Medulla oblongata (tissue), 1 donor: ENCODE measurements at regions not wholly inside any gene's neighbourhood (a gene's known extent, or its start where the extent isn't known, plus 50 kb on each side); places are given as distances from the start of the nearest gene placed in this dataset.
"Not testable (repeated sequence)": the region's sequence is repeated elsewhere in the genome, so short reads cannot be mapped to it uniquely, and the experiment has no call there.

ENCODE experiments used
- DNase-seq: peaks from one replicate; pipeline ENCODE4 v3.0.0-alpha.2; 2015; ENCODE audit errors: extremely low spot score

DNA sequence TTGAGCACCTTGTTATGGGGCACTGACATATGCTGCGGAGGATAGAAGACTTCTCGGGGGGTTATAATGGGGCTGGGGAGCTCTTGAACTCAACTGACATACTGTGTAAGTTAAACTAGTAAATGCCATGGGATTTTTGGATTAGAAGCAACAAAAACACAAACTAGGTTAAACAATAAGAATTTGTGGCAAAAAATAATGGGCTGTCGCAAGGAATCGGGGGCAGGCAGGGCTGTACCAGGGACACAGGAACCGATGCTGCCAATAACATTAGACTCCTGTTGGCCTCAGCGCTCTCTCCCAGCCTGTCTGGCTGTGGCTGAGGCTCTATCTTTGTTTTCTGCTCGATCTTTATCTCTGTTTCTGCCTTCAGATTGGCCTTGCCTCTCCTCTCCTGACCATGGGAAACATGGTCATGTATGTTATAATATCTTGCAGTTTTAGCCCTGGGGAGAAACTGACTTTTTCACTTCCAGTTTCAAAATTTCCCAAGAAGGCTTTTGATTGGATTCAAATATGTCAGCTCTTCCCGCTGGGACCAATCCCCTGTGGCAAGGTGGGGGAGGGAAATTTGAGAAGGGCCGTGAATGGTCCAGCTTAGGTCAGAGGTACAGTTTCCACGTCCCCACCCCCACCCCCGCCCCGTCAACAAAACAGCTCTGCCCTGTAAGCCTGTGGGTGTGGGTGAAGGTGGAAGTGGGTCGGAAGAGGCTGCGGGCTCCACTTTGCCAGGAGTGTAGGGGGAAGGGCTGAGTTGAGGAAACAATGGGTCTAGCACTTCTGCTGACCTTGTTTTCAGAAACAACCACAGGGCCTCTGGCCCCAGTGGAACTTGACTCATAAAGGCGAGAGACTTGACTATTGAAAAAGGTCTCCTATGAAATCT, 161.1 kb upstream of the TBL1XR1 start:
- peak; percentile 81 for DNase-seq

DNA sequence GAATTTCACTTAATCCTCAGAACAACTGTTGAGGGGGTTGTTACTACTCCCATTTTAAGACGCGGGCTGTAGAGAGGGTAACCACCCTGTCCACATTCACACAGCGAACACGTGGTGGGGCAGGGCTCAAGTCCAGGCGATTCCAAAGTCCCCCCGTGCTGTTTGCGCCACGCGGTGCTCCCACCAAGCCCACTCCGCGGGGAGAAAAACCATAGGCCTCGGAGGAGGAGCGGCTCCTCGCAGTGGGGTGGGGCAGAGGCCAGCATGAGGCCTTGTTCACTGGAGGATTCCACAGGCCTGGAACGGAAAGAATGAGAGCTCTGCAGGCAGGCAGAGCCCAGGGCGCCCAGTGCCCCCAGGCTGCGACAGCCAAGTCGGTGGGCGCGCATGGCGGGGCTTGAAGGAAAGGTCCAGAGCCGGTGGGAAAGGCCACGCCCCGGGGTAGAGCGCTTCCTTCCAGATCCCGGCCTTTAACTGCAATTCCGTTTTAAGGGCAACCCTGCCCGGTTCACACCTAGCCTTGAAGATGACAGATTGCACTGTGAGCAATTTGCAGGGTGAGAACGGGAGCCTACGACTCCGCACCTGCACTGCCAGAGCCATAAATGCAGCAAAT, 161.8 kb upstream of the TBL1XR1 start:
- peak; percentile 30 for DNase-seq

DNA sequence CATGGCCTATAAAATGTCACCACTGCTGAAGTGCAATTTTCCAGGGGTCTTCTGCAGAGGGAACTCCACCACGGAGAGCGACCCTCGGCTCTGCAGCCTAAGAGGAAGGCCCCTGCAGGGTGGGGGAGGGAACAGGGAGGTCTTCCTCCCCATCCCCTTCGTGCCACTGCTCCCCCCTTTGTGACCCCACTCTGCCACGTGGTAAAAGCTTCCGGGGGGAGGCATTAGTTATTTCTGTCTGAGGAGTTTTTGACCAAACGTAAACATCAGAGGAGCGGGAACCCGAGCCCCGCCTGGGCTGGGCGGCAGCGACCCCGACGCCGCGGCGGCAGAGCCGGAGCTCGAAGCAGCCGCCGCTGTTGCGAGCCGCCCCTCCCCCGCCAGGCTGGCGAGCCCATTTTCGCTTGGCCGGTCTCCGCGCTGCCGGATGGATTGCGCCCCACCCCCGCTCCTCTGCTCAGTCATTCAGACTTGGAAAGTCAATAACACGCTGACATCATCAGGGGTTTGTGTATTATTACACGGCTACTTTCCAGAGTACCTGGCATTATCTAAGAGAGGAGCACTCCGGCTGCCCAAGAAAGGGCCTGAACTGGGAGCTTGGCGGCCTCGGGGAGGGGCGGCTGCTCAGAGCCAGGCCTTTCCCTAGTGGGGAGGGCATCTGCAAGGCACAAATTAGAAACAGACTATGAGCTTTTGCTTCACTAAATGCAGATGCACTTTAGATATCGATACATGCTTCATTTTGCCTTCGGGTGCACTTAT, 162.5 kb upstream of the TBL1XR1 start:
- DNase-seq = peak; percentile 98

DNA sequence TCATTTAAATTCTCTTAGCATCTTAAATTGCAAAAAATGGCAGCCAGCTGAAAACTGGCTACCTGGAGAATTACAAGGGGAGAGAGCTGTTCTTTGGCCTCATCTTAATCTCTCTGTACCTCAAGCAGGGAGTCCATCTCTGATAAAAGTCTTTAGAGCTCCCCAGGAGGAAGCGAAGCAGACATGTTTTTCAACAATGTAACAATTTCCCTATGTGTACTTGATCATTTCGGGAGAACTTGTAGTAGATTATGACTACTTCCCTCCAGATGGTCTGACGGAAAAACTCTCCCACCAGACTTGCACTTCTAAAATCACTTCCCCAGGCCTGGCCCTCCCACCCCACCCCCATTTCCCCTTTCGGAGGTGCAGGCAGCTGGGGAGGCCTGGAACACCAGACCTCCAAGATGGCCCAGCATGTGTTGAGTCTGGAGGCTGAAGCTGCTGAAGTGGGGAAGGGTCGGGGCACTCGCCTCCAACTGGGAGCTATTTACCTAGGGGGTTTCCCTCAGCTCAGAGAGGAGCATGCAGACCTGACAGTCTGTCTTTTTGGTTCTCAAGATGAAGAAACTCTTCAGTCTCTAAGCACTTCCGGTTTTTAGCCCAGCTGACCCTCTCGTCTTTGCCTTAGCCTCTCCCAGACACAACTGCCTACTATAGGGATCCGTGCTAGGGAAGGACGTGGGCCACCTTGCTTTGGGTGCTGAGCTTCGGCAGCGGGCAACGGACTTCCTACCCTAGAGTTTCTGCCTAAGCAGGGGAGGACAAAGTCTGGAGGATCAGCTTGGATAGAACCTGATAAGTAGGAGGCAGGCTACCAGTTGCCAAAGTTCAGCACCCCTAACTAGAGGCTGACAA, 164.0 kb upstream of the TBL1XR1 start:
- DNase-seq = peak; percentile 56

DNA sequence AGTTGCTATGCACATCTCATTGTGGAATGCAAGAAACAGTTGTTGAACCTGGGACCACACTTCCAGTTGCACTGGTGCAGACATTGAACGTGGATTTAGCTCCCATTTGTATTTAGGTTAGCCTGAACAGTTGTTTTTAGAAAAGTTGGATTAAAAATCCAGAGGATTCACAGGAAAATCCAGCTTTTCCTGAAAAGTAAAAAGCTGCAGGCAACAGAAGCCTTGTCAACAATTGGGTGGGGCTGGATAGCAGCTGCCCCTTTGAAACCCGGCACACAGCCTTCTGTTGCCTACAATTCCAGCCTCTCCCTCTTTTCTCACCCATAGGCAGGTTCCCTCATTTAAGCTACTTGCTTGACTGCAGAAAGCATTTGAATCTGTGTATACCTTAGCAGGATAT, 165.3 kb upstream of the TBL1XR1 start:
- no peak for DNase-seq

DNA sequence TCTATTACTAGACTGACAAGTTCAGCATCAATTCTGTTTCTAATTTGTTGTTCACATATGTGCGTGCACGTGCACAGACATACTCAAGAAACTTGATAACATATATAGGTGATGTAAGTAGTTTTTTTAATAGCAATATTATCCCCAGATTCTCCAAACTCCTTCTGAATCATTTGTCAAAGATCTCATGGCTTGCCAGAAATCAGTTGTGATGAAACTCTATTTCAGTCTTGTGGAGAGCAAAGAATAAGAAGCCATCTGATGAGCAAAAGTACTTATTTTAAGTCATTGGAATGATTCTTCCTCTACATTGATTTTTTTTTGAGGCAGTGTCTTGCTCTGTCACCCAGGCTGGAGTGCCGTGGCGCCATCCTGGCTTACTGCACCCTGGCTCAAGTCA, 167.0 kb upstream of the TBL1XR1 start:
- no peak for DNase-seq

DNA sequence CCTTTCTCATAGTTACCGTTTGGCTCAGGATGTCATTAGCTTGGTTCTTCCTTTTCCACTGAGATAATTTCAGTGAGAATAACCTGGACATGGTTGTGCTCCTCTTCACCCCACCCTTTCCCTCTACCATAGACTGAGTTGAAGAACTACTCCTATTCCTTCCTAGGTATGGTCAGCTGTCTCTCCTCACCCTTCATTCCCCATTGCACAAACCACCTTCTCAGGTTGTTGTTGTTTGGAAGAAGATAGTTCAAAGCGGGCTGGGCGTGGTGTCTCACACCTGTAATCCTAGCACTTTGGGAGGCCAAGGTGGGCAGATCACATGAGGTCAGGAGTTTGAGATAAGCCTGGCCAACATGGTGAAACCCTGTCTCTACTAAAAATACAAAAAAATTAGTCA, 168.0 kb upstream of the TBL1XR1 start:
- not testable (repeated sequence) for DNase-seq

DNA sequence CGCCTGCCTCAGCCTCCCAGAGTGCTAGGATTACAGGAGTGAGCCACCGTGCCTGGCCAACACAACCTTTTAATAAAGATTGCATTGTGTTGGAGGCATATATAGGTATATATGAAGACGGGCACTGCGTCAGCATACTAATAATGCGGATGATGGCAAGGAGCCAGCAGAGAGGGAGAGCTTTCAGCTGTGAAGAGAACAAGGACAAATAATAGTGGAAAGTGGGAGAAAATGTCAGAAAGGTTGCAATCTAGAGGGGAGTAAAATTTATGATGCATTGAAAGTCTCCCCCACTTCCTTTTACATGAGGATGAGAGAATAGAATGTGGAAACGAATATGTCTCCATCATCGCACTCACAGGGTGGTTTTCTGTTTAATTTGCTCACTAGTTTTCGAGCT, 170.5 kb upstream of the TBL1XR1 start:
- no peak for DNase-seq

DNA sequence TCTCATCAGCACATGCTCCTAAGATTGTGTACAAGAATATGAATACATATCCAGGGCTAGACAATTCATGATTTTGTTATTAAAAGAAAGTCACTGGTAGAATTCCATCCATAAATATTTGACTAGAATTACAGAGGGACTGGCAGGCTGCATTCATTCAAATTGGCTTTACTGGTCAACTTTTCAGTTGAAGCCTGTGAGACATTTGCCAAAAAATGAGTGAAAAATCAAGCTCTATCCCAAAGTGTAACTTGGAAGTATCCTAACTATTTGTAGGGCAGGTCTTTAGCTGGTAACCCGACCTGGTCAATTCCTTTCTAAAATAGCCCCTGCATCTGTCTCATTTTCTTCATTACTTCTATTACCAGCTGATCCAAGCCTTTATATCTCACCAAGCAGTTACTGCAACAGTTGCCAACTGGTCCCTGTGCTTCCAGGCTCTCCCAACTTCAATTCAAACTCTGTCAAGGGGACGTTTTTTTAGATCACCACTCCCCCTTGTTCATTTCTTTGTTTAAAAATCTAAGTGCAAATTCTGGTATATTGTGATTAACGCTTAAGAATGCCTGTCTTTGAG, 173.1 kb upstream of the TBL1XR1 start:
- no peak for DNase-seq

DNA sequence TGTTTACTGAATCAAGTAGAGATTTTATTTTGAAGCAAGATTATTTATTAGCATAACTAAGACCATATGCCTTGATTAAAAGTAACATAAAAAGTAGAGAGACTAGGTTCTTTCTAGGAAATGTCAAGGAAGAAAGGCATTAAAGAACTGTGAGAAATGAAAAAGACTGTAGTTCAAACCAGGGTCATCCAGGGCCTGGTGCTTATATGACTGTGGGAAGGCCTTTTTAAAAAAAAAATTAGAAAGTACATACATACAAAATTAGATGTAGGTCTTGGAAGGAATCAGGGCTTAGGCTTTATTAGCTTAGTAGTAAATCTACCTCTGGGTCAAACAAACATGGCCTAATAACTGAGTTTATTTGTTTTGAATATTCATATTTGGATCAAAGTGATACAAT, 173.9 kb upstream of the TBL1XR1 start:
- no peak for DNase-seq

DNA sequence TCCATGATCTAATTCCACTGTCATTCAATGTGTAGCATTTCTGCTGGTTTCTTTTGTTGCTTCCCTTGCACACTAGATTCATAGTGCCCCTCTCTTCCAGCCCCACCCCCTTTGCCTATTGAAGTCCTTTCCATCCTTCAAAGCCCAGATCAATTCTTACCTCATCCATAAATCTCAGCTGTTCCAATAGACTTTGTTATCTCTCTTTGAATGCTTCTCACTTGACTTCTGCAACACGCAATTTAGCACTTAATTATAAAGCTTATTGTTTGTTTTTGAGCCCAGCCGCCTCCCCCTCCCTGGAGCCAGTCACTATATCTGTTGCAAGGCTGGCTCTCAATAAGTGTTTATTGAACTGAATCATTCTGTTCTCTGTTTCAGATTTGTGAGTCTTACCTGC, 174.6 kb upstream of the TBL1XR1 start:
- DNase-seq = no peak

DNA sequence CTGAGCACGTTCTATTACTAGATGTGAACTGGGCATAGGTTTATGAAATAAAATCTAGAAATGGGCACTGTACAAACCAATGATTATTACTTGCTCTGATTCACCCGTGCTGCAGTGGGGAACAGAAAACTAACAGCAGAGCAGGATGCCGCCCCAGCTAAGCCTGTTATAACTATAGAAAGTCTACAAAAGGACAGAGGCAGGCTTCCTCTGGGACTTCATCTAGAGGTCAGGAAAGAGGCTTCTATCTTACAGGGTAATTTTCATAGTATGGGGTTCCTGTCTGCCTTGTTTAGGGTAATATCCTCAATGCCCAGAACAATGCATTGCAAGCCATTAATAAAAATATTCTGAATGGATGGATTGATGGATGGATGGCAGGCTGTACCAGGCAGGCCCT, 177.0 kb upstream of the TBL1XR1 start:
- no peak for DNase-seq

DNA sequence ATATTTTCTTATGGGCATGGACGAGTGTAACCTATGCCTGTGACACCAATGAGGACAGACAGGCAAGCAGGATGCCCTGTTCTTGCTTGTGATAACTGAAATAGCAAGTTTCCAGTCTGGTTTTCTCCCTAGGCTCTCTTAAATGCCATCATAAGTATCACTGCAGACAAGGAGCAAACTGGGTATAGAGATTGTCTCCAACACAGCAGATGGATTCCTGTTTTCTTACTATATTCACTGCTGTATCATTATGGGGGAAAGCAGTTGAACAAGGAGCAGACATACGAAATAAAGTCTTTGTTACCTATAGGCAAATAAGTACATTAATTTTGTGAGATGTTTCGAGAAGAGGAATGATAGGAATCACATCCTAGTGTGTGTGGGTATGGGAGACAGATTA, 178.0 kb upstream of the TBL1XR1 start:
- DNase-seq = no peak

DNA sequence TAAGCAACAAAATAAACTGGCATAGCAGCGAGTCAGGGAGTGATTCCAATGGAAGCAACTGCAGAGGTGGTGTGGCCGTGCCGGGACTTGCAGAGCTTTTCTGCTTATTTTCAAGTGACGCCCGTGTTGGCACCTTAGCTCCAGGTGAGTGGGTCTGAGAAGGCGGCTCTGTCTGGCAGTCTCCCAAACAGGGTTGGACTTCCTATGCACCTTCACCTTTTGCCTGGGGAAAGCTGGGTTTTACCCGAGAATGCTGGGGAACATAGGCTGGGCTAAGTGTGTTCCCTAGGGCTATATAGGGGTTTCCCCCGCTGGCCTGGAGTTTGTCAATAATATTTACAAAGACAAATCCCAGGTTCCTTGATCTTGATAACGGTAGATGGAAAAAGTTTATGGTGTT, 179.9 kb upstream of the TBL1XR1 start:
- DNase-seq = no peak

DNA sequence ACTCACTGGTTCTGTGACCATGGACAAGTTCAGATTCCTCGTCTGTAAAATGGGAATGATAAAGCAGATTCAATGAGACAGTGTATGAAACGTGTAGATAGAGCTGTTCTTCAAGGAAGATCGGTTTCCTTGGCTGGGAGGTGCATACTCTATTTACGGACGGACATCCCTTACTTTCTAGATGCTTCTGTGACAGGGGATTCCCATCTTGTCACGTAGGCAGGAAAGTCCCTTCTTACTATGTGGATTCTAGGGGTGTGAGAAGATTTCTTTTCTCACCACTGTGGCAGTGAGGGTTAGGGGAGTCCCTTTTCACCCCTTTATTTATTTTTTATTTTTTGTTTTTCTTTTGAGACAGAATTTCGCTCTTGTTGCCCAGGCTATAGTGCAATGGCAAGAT, 180.9 kb upstream of the TBL1XR1 start:
- no peak for DNase-seq

DNA sequence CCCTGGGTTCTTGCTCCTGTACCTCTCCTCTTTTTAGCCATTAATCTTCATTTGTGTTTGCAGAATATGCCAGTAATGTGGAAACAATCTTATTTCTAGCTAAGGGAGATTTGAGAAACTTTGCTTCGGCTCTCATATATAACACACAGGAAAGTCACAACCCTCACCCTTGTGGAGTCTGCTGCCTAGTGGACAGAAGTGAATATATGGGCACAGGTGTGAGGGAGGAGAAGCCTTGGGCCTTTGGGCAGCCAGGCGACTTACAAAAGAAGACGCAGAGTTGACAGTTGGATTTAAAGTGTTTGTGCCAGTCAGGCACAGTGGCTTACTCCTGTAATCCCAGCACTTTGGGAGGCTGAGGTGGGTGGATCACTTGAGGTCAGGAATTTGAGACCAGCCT, 181.8 kb upstream of the TBL1XR1 start:
- no peak for DNase-seq

DNA sequence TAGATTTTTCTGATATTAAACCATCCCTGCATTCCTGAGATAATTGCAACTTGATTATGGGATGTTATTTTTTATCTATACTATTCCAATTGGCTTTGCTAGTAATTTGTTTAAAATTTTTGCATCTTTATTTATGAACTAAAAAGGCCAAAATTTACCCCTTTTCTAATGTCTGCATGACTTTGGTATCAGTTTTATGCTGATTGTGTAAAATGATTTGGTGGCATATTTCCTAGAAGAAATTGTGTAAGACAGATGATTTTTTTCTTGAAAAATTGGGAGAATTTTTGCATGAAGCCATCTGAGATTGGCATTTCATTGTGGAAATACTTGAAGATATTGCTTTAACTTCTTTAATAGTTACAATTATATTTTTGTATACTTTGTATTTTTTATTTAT, 183.8 kb upstream of the TBL1XR1 start:
- no peak for DNase-seq

DNA sequence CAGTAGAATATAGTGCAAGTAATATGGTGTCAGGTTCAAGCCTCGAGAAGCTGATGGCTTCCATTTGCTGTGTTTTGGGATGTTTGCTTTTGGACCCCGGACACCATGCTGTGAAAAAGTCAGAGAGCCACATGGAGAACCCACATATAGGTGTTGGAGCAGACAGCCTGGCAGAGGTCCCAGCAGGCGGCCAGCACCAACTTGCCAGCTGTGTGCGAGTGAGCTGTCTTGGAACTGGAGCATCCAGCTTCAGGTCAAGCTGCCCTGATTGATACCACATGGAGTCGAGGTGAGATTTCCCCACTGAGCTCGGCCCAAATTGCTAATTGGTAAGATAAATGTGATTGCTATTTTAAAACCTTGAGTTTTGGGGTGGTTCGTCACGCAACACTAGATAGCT, 185.7 kb upstream of the TBL1XR1 start:
- no peak for DNase-seq

DNA sequence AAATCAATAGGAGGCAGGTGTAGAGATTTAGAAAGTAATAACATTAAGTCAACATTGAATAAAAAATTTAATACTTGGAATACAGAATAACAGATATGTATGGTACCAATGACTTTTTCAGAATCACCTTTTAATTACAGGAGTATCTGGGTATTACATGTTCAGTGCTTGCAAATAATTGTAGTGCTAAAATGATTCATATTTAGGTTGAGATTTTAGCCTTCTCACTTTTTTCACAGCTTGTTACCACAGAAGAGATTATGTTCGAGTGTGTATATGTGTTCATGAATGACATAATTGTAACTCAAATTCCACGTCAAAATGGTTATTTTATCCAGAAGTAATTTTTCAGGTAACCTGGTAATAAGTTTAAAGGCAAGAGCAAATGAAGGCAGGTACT, 187.9 kb upstream of the TBL1XR1 start:
- no peak for DNase-seq

DNA sequence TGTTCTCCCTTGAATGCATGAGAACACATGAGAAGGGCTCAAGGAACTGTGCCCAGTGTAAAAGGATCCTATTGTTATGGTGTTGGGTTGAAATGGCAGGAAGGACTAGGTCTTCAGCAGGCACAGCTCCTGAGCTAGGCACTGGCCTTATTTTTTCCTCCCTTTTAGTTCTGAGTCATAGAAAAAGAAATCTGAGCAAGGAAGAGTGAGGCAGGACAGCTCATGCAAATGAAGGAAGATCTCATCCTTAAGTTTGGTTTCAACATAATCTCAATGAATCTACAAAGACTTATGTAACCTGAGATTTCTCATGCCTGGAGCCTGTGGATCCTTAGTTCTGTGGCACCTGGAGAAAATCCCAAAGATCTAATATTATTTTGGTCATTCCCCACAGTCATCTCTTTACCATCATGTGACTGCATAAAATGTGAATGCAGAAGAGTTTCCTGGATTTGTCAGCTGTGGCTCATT, 188.6 kb upstream of the TBL1XR1 start:
- no peak for DNase-seq

DNA sequence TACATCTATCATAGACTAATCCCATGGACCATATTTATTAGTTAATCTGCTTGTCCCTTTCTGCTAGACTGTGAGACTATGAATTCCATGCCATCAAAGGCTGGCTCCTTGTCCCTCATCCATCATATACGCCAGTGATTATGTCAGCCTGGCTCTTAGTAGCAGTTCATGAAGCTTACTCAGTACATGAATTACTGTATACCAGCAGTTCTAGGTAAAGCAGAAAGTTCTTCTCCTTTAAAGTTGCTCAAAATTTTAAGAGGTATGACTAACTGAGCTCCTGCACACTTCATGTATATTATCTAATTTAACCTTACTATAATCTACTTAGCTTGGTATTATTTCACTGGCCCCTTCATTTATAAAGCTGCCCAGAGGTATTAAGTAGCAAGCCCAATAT, 190.9 kb upstream of the TBL1XR1 start:
- DNase-seq = no peak
